K562 (cell line): ENCODE measurements at regions not wholly inside any gene's neighbourhood (a gene's known extent, or its start where the extent isn't known, plus 50 kb on each side); places are given as distances from the start of the nearest gene placed in this dataset.

ENCODE experiments used
- ATAC-seq: fragments of 200-7000 bp; cut with Tn5 transposase; 3 replicates; pipeline ENCODE4 v1.9.1; 2020; ENCODE audit warnings: moderate library complexity
- BruUV-seq: library from RNA; stranded (reverse); fragments of 400-500 nt; replicated peaks from 2 replicates; lab custom pipeline; 2021; lab: Mats Ljungman, UMichigan
- CTCF ChIA-PET: fragments of 300-600 bp; formaldehyde crosslinking; extraction: SDS; loops from one replicate; lab custom pipeline; 2021; ENCODE audit warnings: low intra/inter-chr PET ratio; lab: Yijun Ruan, JAX
- POLR2A ChIA-PET: fragments of 300-600, 350-650 bp; sonication (Branson Sonifier 250); formaldehyde crosslinking; extraction: SDS; loops from one replicate; lab custom pipeline; 2021; ENCODE audit warnings: antibody characterized with exemption, inconsistent platforms; lab: Yijun Ruan, JAX
- DNase-seq, 4 experiments: peaks; one replicate each; pipeline versions ENCODE4 v3.0.0 to v3.0.0-alpha.2; 2011 to 2018; ENCODE audit warnings: low spot score in 3 of 4, mixed read lengths in 3 of 4; ENCODE audit errors: extremely low read depth in 1 of 4
- FAIRE-seq: peaks from 2 replicates; lab custom pipeline; 2011; peaks lifted over from hg19 to GRCh38; lab: Jason Lieb, UNC
- H2AFZ ChIP-seq: 2 replicates; pipeline ENCODE4 v1.6.0; 2011; ENCODE audit warnings: low read depth, low read length, control low read depth, inconsistent platforms
- H3K27ac ChIP-seq: fragments of 200-600 bp; 3 replicates; pipeline ENCODE4 v1.8.0; 2011; ENCODE audit warnings: low read depth, mild to moderate bottlenecking, control low read depth, inconsistent platforms, low read length, moderate library complexity, mixed read lengths; ENCODE audit errors: extremely low read depth
- H3K27me3 ChIP-seq, 2 experiments: fragments of 300-600 bp in 1 of 2; 2 replicates in 1 of 2; 3 replicates in 1 of 2; pipeline versions ENCODE4 v1.6.0 to v1.8.0; 2011; ENCODE audit warnings: inconsistent platforms in 2 of 2, low read length in 2 of 2, mild to moderate bottlenecking in 1 of 2, mixed read lengths in 1 of 2, moderate library complexity in 1 of 2; ENCODE audit not compliant: control insufficient read depth in 2 of 2, insufficient read depth in 2 of 2
- H3K36me3 ChIP-seq: fragments of 300-600 bp; 3 replicates; pipeline ENCODE4 v1.8.0; 2011; ENCODE audit warnings: mild to moderate bottlenecking, low read length, inconsistent platforms; ENCODE audit not compliant: control insufficient read depth, insufficient read depth
- H3K4me1 ChIP-seq, 2 experiments: fragments of 200-600 bp in 1 of 2; replicated peaks in 1 of 2; 2 replicates in 1 of 2; 3 replicates in 1 of 2; pipeline versions ENCODE4 v1.5.1 to v1.8.0; 2011; ENCODE audit warnings: inconsistent platforms in 2 of 2, low read length in 2 of 2, mild to moderate bottlenecking in 1 of 2, mixed read lengths in 1 of 2, moderate library complexity in 1 of 2; ENCODE audit not compliant: control insufficient read depth in 2 of 2, insufficient read depth in 2 of 2
- H3K4me2 ChIP-seq: 2 replicates; pipeline ENCODE4 v1.6.1; 2011; ENCODE audit warnings: low read length, control low read depth, inconsistent platforms, mixed read lengths; ENCODE audit not compliant: insufficient read depth
- H3K4me3 ChIP-seq: fragments of 200-600 bp; sonication (generic), shearing (Covaris generic); 2 replicates; pipeline ENCODE4 v1.5.1; 2016; ENCODE audit warnings: control low read depth, inconsistent platforms
- H3K79me2 ChIP-seq: fragments of 200-600 bp; 3 replicates; pipeline ENCODE4 v1.8.0; 2011; ENCODE audit warnings: low read length, inconsistent platforms; ENCODE audit not compliant: control insufficient read depth, insufficient read depth
- H3K9ac ChIP-seq, 2 experiments: 2 replicates each; pipeline versions ENCODE4 v1.6.0 to v1.6.1; 2011; ENCODE audit warnings: low read depth in 2 of 2, low read length in 2 of 2, control low read depth in 1 of 2, inconsistent platforms in 1 of 2, mild to moderate bottlenecking in 1 of 2, mixed read lengths in 1 of 2; ENCODE audit not compliant: insufficient read depth in 1 of 2
- H3K9me1 ChIP-seq: one replicate; pipeline ENCODE4 v1.6.0; 2011; ENCODE audit warnings: inconsistent platforms, mild to moderate bottlenecking, low read length, moderate library complexity; ENCODE audit not compliant: control insufficient read depth, insufficient read depth
- H3K9me3 ChIP-seq: replicated peaks from 2 replicates; pipeline ENCODE4 v1.5.1; 2011; ENCODE audit warnings: low read depth, low read length, inconsistent platforms; ENCODE audit not compliant: control insufficient read depth, insufficient read depth
- H4K20me1 ChIP-seq: replicated peaks from 2 replicates; pipeline ENCODE4 v1.6.1; 2011; ENCODE audit warnings: low read length, inconsistent platforms, mixed read lengths; ENCODE audit not compliant: control insufficient read depth, insufficient read depth
- BDP1 ChIP-seq: IDR thresholded peaks from 3 replicates; pipeline ENCODE4 v1.6.1; 2011; ENCODE audit not compliant: insufficient read length, insufficient read depth
- KDM1A ChIP-seq, 2 experiments: fragments of 450-650 bp; IDR thresholded peaks; 2 replicates each; pipeline ENCODE4 v1.6.1; 2016; ENCODE audit warnings: mild to moderate bottlenecking in 2 of 2
- MYNN ChIP-seq, 2 experiments: sonication (generic); formaldehyde crosslinking in 1 of 2; IDR thresholded peaks; 2 replicates each; pipeline versions ENCODE4 v1.5.0 to v1.6.1; 2016 to 2020; ENCODE audit warnings: antibody characterized with exemption in 1 of 2, missing genetic modification reagents in 1 of 2
- PHF8 ChIP-seq: fragments of 200-600 bp; sonication (generic); IDR thresholded peaks from 2 replicates; pipeline ENCODE4 v1.6.1; 2012; ENCODE audit warnings: mixed run types, mild to moderate bottlenecking, inconsistent platforms, low read length, moderate library complexity, borderline replicate concordance
- POLR2G ChIP-seq: fragments of 200-400 bp; formaldehyde crosslinking; IDR thresholded peaks from 2 replicates; pipeline ENCODE4 v1.6.1; 2017; ENCODE audit warnings: low read depth, mild to moderate bottlenecking, antibody characterized with exemption, low read length, moderate library complexity
- RB1 ChIP-seq: fragments of 450-650 bp; IDR thresholded peaks from 2 replicates; pipeline ENCODE4 v1.6.1; 2017; ENCODE audit warnings: low read depth, mild to moderate bottlenecking
- SIN3B ChIP-seq: fragments of 450-650 bp; IDR thresholded peaks from 2 replicates; pipeline ENCODE4 v1.6.1; 2017; ENCODE audit warnings: low read depth, mild to moderate bottlenecking, moderate library complexity
- SRSF1 ChIP-seq: fragments of 200-400 bp; formaldehyde crosslinking; IDR thresholded peaks from 2 replicates; pipeline ENCODE4 v1.6.1; 2017; ENCODE audit warnings: mild to moderate bottlenecking, low read depth, low read length, moderate library complexity
- SRSF7 ChIP-seq: fragments of 200-400 bp; formaldehyde crosslinking; optimal IDR thresholded peaks from 2 replicates; pipeline ENCODE3; 2017; ENCODE audit warnings: mild to moderate bottlenecking, low read depth, low read length
- STAT5B ChIP-seq: fragments of 250-450 bp; sonication (Bioruptor Pico); IDR thresholded peaks from 2 replicates; pipeline ENCODE4 v1.8.0; 2021; ENCODE audit warnings: mild to moderate bottlenecking, inconsistent platforms
- TCFL5 ChIP-seq: fragments of 250-450 bp; sonication (Bioruptor Pico); conservative IDR thresholded peaks from 2 replicates; pipeline ENCODE4 v1.6.1; 2021; ENCODE audit warnings: mild to moderate bottlenecking, moderate library complexity, matching md5 sums
- TRIM24 ChIP-seq, 2 experiments: fragments of 450-650 bp; IDR thresholded peaks; 2 replicates each; pipeline ENCODE4 v1.6.1; 2016
- TSC22D4 ChIP-seq: fragments of 450-650 bp; IDR thresholded peaks from 2 replicates; pipeline ENCODE4 v1.6.1; 2016; ENCODE audit warnings: missing genetic modification characterization, missing biosample characterization, control low read depth
- ZNF316 ChIP-seq: fragments of 450-650 bp; IDR thresholded peaks from 2 replicates; pipeline ENCODE4 v1.6.1; 2016
- ZNF324 ChIP-seq: fragments of 250-450 bp; sonication (Bioruptor Pico); IDR thresholded peaks from 2 replicates; pipeline ENCODE4 v1.4.0; 2020; ENCODE audit warnings: mild to moderate bottlenecking
- ZNF507 ChIP-seq: conservative IDR thresholded peaks from 2 replicates; pipeline ENCODE4 v1.6.1; 2017; ENCODE audit warnings: missing genetic modification characterization, missing compliant biosample characterization
- ZNF561 ChIP-seq: fragments of 450-650 bp; formaldehyde crosslinking; conservative IDR thresholded peaks from 2 replicates; pipeline ENCODE4 v1.4.0; 2020; ENCODE audit warnings: mild to moderate bottlenecking, moderate library complexity
- WGBS: fragments of 100-300 bp; shearing (Covaris generic); methylation state at CpG from one replicate; pipeline ENCODE4 v1.1.6; 2016; ENCODE audit warnings: low coverage, mixed read lengths; ENCODE audit not compliant: insufficient coverage; ENCODE audit errors: missing lambda C conversion rate; 5-methylcytosine and 5-hydroxymethylcytosine counted together
- in situ Hi-C: fragments of 300-500 bp; cut with MboI; formaldehyde crosslinking; loops from 4 replicates; pipeline ENCODE4 v1.15.0; 2018; ENCODE audit warnings: inconsistent platforms, mixed read lengths
- intact Hi-C: fragments of 100-400 bp; cut with micrococcal nuclease; formaldehyde crosslinking; loops from 2 replicates; pipeline ENCODE4 v1.14.2; 2022
- TF ChIP-seq, protein P1 (sequence below): fragments of 250-450 bp; sonication (Bioruptor Pico); IDR thresholded peaks from 2 replicates; pipeline ENCODE4 v1.4.0; 2020; ENCODE audit warnings: mild to moderate bottlenecking
- TF ChIP-seq, protein P2 (sequence below): IDR thresholded peaks from 2 replicates; pipeline ENCODE4 v1.6.1; 2011; ENCODE audit not compliant: insufficient read length; ENCODE audit errors: extremely low read depth
- TF ChIP-seq, protein P3 (sequence below): sonication (generic); formaldehyde crosslinking; IDR thresholded peaks from 2 replicates; pipeline ENCODE4 v1.5.0; 2020; ENCODE audit warnings: missing genetic modification reagents

DNA sequence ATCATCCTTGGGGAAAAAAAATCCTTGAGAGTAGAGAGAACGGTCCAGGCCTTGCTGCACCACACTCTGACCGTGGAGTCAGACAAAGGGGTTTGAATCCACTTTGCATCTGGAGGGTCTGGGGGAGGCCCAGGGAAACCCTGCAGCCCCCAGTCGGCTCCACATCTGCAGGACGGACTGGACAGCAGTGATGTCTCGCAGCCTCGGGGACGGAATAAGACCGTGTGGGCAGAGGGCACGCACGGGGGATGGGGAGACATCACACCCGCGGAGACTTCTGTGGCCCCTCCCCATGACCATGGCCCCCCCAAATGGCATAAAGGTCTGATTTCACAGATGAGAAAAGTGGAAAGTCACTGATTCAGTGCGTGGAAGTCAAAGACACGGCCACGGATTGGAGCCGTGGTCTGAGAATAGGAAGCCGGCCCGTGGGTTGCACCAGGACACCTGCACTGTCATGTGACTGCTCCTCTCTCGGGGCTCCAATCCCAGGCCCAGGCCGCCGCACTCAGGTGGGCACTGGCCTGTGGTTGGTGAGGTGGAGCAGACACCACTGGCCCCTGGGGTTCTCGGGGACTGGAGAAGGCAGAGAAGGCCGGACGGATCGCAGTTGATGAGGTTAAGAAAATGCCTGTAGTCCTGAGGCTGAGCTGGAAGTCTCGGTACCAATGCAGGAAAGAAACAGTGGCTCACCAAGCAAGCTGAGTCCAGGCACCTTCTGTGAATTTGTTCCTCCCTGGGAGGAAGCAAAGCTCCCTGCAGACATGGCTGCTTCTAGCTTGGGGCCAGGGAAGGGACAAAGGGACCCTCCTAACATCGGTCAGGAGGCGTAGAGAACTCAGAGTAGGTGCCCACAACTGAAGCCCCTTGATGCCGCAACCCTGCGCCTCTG, 61.8 kb downstream of the RTP5 start:
- no TSS peak for BruUV-seq
- FAIRE-seq (no peak), DNase-seq (no peak), ATAC-seq (no peak)
- no peak overlapping the region for H3K9ac ChIP-seq
- peaks cover 0 to 4% of the 10 kb centered on the region in 2 experiments; a peak in 1 of 5 replicates for H3K27me3 ChIP-seq
- H4K20me1 ChIP-seq, result no peaks in the 10 kb centered on the region
- no peaks in the 10 kb centered on the region; the same call in 1 of the 2 replicates for H3K9me3 ChIP-seq
- in situ Hi-C loops, result no loop called here
- intact Hi-C loops, result no loop called here
- no peaks in the 10 kb centered on the region for H3K79me2 ChIP-seq
- H3K4me3 ChIP-seq, result no peak overlapping the region
- peaks cover 0 to 7% of the 10 kb centered on the region in 2 experiments; a peak in 2 of 5 replicates for H3K4me1 ChIP-seq
- H3K4me2 ChIP-seq, result no peak overlapping the region
- no peaks in the 10 kb centered on the region for H3K9me1 ChIP-seq
- TF ChIP-seq POLR2G (no peak), BDP1 (no peak), SRSF1 (no peak), STAT5B (CRISPR knock-in tag) (no peak), RB1 (no peak), TRIM24 (IDR thresholded peaks at IDR 0.05) (no peak), ZNF316 (no peak), PHF8 (no peak), SIN3B (no peak), TSC22D4 (tag) (no peak), TCFL5 (CRISPR knock-in tag) (no peak), ZNF561 (CRISPR knock-in tag) (no peak), ZNF507 (tag) (no peak), SRSF7 (no peak), MYNN (IDR thresholded peaks at IDR 0.05) (no peak), MYNN (CRISPR knock-in tag; IDR thresholded peaks at IDR 0.05) (no peak), KDM1A (IDR thresholded peaks at IDR 0.05) (no peak), ZNF324 (CRISPR knock-in tag) (no peak)
- TF ChIP-seq, protein P1, sequence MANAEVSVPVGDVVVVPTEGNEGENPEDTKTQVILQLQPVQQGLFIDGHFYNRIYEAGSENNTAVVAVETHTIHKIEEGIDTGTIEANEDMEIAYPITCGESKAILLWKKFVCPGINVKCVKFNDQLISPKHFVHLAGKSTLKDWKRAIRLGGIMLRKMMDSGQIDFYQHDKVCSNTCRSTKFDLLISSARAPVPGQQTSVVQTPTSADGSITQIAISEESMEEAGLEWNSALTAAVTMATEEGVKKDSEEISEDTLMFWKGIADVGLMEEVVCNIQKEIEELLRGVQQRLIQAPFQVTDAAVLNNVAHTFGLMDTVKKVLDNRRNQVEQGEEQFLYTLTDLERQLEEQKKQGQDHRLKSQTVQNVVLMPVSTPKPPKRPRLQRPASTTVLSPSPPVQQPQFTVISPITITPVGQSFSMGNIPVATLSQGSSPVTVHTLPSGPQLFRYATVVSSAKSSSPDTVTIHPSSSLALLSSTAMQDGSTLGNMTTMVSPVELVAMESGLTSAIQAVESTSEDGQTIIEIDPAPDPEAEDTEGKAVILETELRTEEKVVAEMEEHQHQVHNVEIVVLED, result no peak
- TF ChIP-seq, protein P2, sequence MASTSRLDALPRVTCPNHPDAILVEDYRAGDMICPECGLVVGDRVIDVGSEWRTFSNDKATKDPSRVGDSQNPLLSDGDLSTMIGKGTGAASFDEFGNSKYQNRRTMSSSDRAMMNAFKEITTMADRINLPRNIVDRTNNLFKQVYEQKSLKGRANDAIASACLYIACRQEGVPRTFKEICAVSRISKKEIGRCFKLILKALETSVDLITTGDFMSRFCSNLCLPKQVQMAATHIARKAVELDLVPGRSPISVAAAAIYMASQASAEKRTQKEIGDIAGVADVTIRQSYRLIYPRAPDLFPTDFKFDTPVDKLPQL, result no peak
- TF ChIP-seq, protein P3, sequence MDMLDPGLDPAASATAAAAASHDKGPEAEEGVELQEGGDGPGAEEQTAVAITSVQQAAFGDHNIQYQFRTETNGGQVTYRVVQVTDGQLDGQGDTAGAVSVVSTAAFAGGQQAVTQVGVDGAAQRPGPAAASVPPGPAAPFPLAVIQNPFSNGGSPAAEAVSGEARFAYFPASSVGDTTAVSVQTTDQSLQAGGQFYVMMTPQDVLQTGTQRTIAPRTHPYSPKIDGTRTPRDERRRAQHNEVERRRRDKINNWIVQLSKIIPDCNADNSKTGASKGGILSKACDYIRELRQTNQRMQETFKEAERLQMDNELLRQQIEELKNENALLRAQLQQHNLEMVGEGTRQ (CRISPR knock-in tag), result no peak
- no peak overlapping the region for H3K27ac ChIP-seq
- ChIA-PET CTCF (no interaction called here), POLR2A (no interaction called here)
- no peaks in the 10 kb centered on the region for H3K36me3 ChIP-seq
- WGBS, result 60% methylated on average over 28 of the region's 30 CpGs
- no peak overlapping the region for H2AFZ ChIP-seq
